ENCODE measurements at regions not wholly inside any gene's neighbourhood (a gene's known extent, or its start where the extent isn't known, plus 50 kb on each side); places are given as distances from the start of the nearest gene placed in this dataset.

DNA sequence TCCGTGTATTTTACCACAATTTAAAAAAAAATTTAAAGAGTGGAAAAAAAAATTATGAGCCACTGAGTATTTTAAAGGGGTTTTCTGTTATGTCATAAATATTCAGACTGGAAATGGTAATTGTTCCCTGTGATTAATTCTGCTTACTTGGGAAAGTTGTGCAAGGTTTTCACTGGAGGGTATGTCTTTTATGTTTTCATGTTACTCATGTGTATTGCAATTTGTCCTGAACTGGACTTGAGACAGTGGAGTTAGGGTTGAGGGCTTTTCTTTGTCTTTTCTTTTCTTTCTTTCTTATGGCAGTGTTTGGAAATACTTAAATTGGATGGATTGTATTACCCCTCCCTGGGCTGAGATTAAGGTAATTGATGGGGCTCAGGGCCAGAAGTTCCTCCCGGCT lies 257.7 kb downstream of the BAMBI start:
- TF ChIP-seq, protein P1, sequence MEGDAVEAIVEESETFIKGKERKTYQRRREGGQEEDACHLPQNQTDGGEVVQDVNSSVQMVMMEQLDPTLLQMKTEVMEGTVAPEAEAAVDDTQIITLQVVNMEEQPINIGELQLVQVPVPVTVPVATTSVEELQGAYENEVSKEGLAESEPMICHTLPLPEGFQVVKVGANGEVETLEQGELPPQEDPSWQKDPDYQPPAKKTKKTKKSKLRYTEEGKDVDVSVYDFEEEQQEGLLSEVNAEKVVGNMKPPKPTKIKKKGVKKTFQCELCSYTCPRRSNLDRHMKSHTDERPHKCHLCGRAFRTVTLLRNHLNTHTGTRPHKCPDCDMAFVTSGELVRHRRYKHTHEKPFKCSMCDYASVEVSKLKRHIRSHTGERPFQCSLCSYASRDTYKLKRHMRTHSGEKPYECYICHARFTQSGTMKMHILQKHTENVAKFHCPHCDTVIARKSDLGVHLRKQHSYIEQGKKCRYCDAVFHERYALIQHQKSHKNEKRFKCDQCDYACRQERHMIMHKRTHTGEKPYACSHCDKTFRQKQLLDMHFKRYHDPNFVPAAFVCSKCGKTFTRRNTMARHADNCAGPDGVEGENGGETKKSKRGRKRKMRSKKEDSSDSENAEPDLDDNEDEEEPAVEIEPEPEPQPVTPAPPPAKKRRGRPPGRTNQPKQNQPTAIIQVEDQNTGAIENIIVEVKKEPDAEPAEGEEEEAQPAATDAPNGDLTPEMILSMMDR (IDR thresholded peaks at IDR 0.05): no peak
- no peak for TF ChIP-seq POLR2A (IDR thresholded peaks at IDR 0.05)

All from lower leg skin (tissue), 3 donors.